GM12865 (cell line): ENCODE measurements at regions not wholly inside any gene's neighbourhood (a gene's known extent, or its start where the extent isn't known, plus 50 kb on each side); places are given as distances from the start of the nearest gene placed in this dataset.
"Not testable (repeated sequence)": the region's sequence is repeated elsewhere in the genome, so short reads cannot be mapped to it uniquely, and the experiment has no call there.

Source experiments
- DNase-seq: peaks from one replicate; pipeline ENCODE4 v3.0.0; 2010; ENCODE audit warnings: low read depth
- H3K4me3 ChIP-seq: 2 replicates; pipeline ENCODE4 v1.5.1; 2011; ENCODE audit warnings: mild to moderate bottlenecking, low read depth, low read length, control low read depth
- CTCF ChIP-seq: IDR thresholded peaks from 2 replicates; pipeline ENCODE4 v1.5.1; 2011; ENCODE audit warnings: low read length, control low read depth, low read depth, inconsistent platforms; ENCODE audit not compliant: insufficient read depth; ENCODE audit errors: missing control alignments

- no peak for DNase-seq
- no peak overlapping the region for H3K4me3 ChIP-seq
- TF ChIP-seq CTCF, result no peak
Observed at GRCh38 chr22:27108425-27109114, 451.2 kb downstream of the MIAT start.

GRCh38 chr22:27109406-27109805 lies 452.0 kb downstream of the MIAT start:
- not testable (repeated sequence) for H3K4me3 ChIP-seq

GRCh38 chr22:27110665-27111451 lies 453.5 kb downstream of the MIAT start:
- H3K4me3 ChIP-seq, result no peak overlapping the region
- no peak for TF ChIP-seq CTCF
- DNase-seq, result no peak

More at GRCh38 chr22:27109406-27109805, 452.0 kb downstream of the MIAT start:
- DNase-seq, result not testable (repeated sequence)

GRCh38 chr22:27111796-27112672 lies 454.6 kb downstream of the MIAT start:
- no peak overlapping the region for H3K4me3 ChIP-seq
- TF ChIP-seq CTCF, result no peak
- no peak for DNase-seq

GRCh38 chr22:27113211-27113635 lies 455.8 kb downstream of the MIAT start:
- no peak overlapping the region for H3K4me3 ChIP-seq
- DNase-seq, result no peak
- TF ChIP-seq CTCF, result no peak

GRCh38 chr22:27113641-27114040 lies 456.3 kb downstream of the MIAT start:
- TF ChIP-seq CTCF, result no peak
- no peak overlapping the region for H3K4me3 ChIP-seq
- no peak for DNase-seq

- no peak overlapping the region for H3K4me3 ChIP-seq
- DNase-seq, result no peak
- no peak for TF ChIP-seq CTCF
Observed at GRCh38 chr22:27114186-27114585, 456.8 kb downstream of the MIAT start.
